ENCODE measurements at regions not wholly inside any gene's neighbourhood (a gene's known extent, or its start where the extent isn't known, plus 50 kb on each side); places are given as distances from the start of the nearest gene placed in this dataset.

GRCh38 chr10:31138026-31138553 lies 106.4 kb upstream of the ZNF438 start:
- TF ChIP-seq CTCF (IDR thresholded peaks at IDR 0.05) (no peak), ZFX (IDR thresholded peaks at IDR 0.05; ENCODE audit: borderline replicate concordance) (no peak)

Data from 22Rv1 (cell line).